ENCODE measurements at regions not wholly inside any gene's neighbourhood (a gene's known extent, or its start where the extent isn't known, plus 50 kb on each side); places are given as distances from the start of the nearest gene placed in this dataset.

GRCh38 chr4:19583827-19584569 lies 667.7 kb upstream of the SLIT2 start:
- intact Hi-C loops (cut with DNase I; ENCODE audit: low total_unique reads) = no loop called here
- H3K4me3 ChIP-seq = no peak overlapping the region
- 77 to 95% (median 90%) methylated on average over 4 of the region's 4 CpGs for WGBS, 5 donors
- no peaks in the 10 kb centered on the region for H3K9me3 ChIP-seq
- TF ChIP-seq POLR2AphosphoS5 (IDR thresholded peaks at IDR 0.05) (no peak), POLR2A (IDR thresholded peaks at IDR 0.05) (no peak), CTCF (IDR thresholded peaks at IDR 0.05 in 8 of 11, conservative IDR thresholded peaks at IDR 0.05 in 3 of 11) (no peak)
- no peaks in the 10 kb centered on the region for H3K36me3 ChIP-seq
- DNase-seq = no peak
- no peak overlapping the region for H3K27ac ChIP-seq
- peaks cover 0 to 4% (median 0%) of the 10 kb centered on the region in 6 donors for H3K4me1 ChIP-seq
- H3K27me3 ChIP-seq (replicated peaks in 1 of 7) = no peaks in the 10 kb centered on the region

GRCh38 chr4:19580095-19580494 lies 671.6 kb upstream of the SLIT2 start:
- Histone ChIP-seq H3K4me3 (no peak overlapping the region), H3K27me3 (replicated peaks in 1 of 7) (no peaks in the 10 kb centered on the region), H3K9me3 (no peaks in the 10 kb centered on the region), H3K27ac (no peak overlapping the region), H3K4me1 (peaks cover 0 to 4% (median 0%) of the 10 kb centered on the region in 6 donors), H3K36me3 (no peaks in the 10 kb centered on the region)
- intact Hi-C loops (cut with DNase I; ENCODE audit: low total_unique reads) = no loop called here
- TF ChIP-seq POLR2A (IDR thresholded peaks at IDR 0.05) (no peak), CTCF (IDR thresholded peaks at IDR 0.05 in 8 of 11, conservative IDR thresholded peaks at IDR 0.05 in 3 of 11) (no peak), POLR2AphosphoS5 (IDR thresholded peaks at IDR 0.05) (no peak)
- 62 to 72% (median 67%) methylated on average over 4 of the region's 4 CpGs for WGBS, 5 donors
- no peak for DNase-seq

- WGBS, 5 donors = 34 to 49% (median 44%) methylated on average over 3 of the region's 3 CpGs
- H3K9me3 ChIP-seq = no peaks in the 10 kb centered on the region
- H3K27me3 ChIP-seq (replicated peaks in 1 of 7) = no peaks in the 10 kb centered on the region
- H3K36me3 ChIP-seq = no peaks in the 10 kb centered on the region
- TF ChIP-seq POLR2A (IDR thresholded peaks at IDR 0.05) (no peak), POLR2AphosphoS5 (IDR thresholded peaks at IDR 0.05) (no peak), CTCF (IDR thresholded peaks at IDR 0.05 in 8 of 11, conservative IDR thresholded peaks at IDR 0.05 in 3 of 11) (no peak)
- H3K27ac ChIP-seq = no peak overlapping the region
- intact Hi-C loops (cut with DNase I; ENCODE audit: low total_unique reads) = no loop called here
- peaks cover 0 to 4% (median 0%) of the 10 kb centered on the region in 6 donors for H3K4me1 ChIP-seq
- H3K4me3 ChIP-seq = no peak overlapping the region
- DNase-seq = no peak
Measured at GRCh38 chr4:19579608-19580007, 672.1 kb upstream of the SLIT2 start.

GRCh38 chr4:19577097-19577496 lies 674.6 kb upstream of the SLIT2 start:
- no peak for DNase-seq
- WGBS, 5 donors = 52 to 80% (median 70%) methylated on average over 1 of the region's 1 CpG
- no peak overlapping the region for H3K4me3 ChIP-seq
- intact Hi-C loops (cut with DNase I; ENCODE audit: low total_unique reads) = no loop called here
- no peaks in the 10 kb centered on the region for H3K36me3 ChIP-seq
- peaks cover 0 to 4% (median 0%) of the 10 kb centered on the region in 6 donors for H3K4me1 ChIP-seq
- H3K27me3 ChIP-seq (replicated peaks in 1 of 7) = no peaks in the 10 kb centered on the region
- H3K9me3 ChIP-seq = no peaks in the 10 kb centered on the region
- TF ChIP-seq POLR2AphosphoS5 (IDR thresholded peaks at IDR 0.05) (no peak), POLR2A (IDR thresholded peaks at IDR 0.05) (no peak), CTCF (IDR thresholded peaks at IDR 0.05 in 8 of 11, conservative IDR thresholded peaks at IDR 0.05 in 3 of 11) (no peak)
- H3K27ac ChIP-seq = no peak overlapping the region
